ENCODE measurements at regions not wholly inside any gene's neighbourhood (a gene's known extent, or its start where the extent isn't known, plus 50 kb on each side); places are given as distances from the start of the nearest gene placed in this dataset.
"Not testable (repeated sequence)": the region's sequence is repeated elsewhere in the genome, so short reads cannot be mapped to it uniquely, and the experiment has no call there.

DNA sequence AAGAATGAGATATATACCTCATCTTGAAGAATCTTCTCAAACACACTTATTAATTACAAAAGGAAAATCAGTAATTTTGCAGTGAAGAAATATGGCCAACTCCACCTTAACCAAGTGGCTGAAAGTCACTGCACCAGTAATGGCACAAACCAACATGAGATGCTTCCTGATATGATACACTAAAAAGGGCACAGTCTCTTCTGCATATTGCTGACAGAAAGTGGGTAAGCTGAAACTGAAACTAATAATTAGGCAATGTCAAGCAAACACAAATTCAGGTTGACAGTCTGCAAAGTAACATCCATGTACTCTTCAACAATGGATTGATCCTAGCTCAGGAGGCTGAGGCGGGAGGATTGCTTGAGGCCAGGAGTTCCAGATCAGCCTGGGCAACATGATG, 56.1 kb downstream of the ZNF22 start:
- not testable (repeated sequence) for H3K36me3 Mint-ChIP-seq (ENCODE audit: low read depth); H3K27ac Mint-ChIP-seq; H3K27me3 Mint-ChIP-seq (ENCODE audit: insufficient read depth); H3K4me1 Mint-ChIP-seq (ENCODE audit: low read depth); H3K9me3 Mint-ChIP-seq; H3K4me3 Mint-ChIP-seq; DNase-seq

DNA sequence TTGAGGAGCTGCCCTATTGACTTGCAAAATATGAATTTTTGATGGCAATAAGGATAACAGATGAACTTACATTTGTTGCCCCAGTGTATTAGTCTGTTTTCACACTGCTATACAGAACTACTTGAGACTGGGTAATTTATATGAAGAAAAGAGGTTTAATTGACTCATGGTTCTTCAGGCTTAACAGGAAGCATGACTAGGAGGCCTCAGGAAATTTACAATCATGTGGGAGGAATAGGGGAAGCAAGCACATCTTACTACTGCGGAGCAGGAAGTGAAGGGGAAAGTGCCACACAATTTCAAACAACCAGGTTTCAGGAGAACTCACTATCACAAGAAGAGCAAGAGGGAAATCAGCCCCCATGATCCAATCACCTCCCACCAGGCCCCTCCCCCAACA, 57.9 kb downstream of the ZNF22 start:
- Mint-ChIP-seq H3K9me3 (no peaks in the 10 kb centered on the region), H3K27ac (no peak overlapping the region), H3K4me3 (no peak overlapping the region), H3K27me3 (ENCODE audit: insufficient read depth) (peaks cover 11% of the 10 kb centered on the region), H3K36me3 (ENCODE audit: low read depth) (no peaks in the 10 kb centered on the region), H3K4me1 (ENCODE audit: low read depth) (no peaks in the 10 kb centered on the region)
- DNase-seq = no peak
- TF ChIP-seq, protein P1, sequence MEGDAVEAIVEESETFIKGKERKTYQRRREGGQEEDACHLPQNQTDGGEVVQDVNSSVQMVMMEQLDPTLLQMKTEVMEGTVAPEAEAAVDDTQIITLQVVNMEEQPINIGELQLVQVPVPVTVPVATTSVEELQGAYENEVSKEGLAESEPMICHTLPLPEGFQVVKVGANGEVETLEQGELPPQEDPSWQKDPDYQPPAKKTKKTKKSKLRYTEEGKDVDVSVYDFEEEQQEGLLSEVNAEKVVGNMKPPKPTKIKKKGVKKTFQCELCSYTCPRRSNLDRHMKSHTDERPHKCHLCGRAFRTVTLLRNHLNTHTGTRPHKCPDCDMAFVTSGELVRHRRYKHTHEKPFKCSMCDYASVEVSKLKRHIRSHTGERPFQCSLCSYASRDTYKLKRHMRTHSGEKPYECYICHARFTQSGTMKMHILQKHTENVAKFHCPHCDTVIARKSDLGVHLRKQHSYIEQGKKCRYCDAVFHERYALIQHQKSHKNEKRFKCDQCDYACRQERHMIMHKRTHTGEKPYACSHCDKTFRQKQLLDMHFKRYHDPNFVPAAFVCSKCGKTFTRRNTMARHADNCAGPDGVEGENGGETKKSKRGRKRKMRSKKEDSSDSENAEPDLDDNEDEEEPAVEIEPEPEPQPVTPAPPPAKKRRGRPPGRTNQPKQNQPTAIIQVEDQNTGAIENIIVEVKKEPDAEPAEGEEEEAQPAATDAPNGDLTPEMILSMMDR (IDR thresholded peaks at IDR 0.05) = no peak

DNA sequence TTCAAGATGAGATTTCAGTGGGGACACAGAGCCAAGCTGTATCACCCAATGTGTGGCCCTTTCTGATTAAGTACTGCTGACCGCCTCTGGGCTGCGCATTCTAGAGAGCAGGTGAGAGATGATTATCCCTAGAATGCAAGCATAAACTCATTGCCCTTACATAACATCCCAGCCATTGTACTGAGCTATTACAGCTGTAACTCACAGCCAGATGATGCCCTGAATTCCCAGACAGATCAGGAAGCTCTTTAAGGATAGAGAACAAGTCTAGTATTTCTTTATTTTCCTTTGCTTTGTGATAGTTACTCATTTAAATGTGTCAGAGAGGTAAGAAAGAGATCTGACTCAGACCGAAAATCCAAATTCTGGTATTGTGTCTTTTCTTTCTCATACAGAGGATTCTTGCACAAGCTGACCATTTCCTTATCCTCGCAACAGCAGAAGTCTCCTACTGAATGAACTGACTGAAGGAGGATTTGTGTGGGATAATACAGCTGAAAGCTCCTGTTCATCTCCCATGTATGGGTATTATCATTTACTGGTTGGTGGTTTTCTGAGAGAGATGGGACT, 58.4 kb downstream of the ZNF22 start:
- Mint-ChIP-seq H3K36me3 (ENCODE audit: low read depth) (no peaks in the 10 kb centered on the region), H3K27me3 (ENCODE audit: insufficient read depth) (peaks cover 16% of the 10 kb centered on the region), H3K4me1 (ENCODE audit: low read depth) (no peaks in the 10 kb centered on the region), H3K4me3 (no peak overlapping the region), H3K9me3 (no peaks in the 10 kb centered on the region), H3K27ac (no peak overlapping the region)
- TF ChIP-seq, protein P1 (IDR thresholded peaks at IDR 0.05) = no peak
- DNase-seq = no peak

DNA sequence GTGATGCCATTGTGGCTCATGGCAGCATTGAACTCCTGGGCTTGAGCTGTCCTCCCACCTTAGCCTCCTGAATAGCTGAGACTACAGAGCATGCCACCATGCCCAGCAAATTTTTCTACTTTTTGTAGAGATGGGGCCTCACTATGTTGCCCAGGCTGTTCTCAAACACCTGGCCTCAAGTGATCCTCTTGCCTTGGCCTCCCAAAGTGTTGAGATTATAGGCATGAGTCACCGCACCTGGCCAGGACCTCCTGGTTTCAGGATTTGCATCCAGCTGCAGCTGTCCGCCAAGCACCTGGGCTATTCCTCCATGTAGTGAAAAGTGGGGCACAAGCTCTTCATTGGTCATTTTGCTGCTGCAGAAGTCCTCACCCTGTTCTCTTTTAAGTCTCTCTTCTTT, 58.9 kb downstream of the ZNF22 start:
- Mint-ChIP-seq H3K27me3 (ENCODE audit: insufficient read depth) (peaks cover 20% of the 10 kb centered on the region), H3K9me3 (no peaks in the 10 kb centered on the region), H3K36me3 (ENCODE audit: low read depth) (no peaks in the 10 kb centered on the region), H3K27ac (no peak overlapping the region), H3K4me1 (ENCODE audit: low read depth) (no peaks in the 10 kb centered on the region), H3K4me3 (no peak overlapping the region)
- no peak for DNase-seq
- TF ChIP-seq, protein P1 (IDR thresholded peaks at IDR 0.05) = no peak

DNA sequence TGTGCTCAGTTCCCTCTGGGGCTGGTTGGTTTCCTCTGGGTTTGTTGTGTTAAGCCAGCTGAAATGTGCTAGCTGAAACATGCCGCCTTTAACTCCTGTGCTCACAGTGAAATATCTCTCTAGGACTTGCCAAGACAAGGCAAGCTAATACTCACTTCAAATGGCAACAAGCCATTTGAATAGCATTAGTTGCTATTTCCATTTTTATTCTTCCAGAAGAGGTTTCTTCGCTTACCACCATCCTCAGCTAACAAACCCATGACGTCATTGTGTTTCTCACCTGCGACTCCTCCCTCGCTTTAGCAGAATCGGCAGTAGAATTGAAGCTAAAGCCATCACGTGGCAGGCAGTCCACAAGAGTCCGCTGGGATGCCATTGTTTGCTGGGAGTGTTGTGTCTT, 61.3 kb downstream of the ZNF22 start:
- Mint-ChIP-seq H3K27me3 (ENCODE audit: insufficient read depth) (peaks cover 22% of the 10 kb centered on the region), H3K4me3 (no peak overlapping the region), H3K27ac (no peak overlapping the region), H3K4me1 (ENCODE audit: low read depth) (no peaks in the 10 kb centered on the region), H3K9me3 (no peaks in the 10 kb centered on the region), H3K36me3 (ENCODE audit: low read depth) (no peaks in the 10 kb centered on the region)
- TF ChIP-seq, protein P1 (IDR thresholded peaks at IDR 0.05) = no peak
- no peak for DNase-seq

DNA sequence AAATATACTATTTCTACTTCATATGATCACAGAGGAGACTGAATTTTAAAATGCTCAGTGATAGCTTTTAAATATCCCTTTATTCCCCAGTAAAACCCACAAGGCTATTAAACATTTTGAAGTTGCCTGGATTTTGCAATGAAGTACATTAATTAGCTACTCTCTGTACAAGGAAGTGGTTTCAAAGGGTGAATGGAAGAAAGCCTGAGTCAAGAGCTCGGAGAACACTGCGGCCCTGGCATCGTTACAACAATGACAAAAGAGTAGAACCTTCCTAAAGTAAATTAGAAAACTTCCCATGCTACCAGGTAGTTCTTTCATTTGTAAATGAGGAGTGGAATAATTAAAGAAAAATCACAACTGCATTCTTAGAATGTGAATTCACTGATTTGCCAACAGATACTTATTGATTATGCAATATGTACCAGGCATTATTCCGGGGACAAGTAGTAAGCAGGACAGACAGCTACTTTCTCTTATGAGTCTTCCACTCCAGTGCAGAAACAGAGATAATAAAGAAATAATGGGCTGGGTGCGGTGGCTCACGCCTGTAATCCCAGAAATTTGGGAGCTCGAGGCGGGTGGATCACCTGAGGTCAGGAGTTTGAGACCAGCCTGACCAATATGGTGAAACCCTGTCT, 63.0 kb downstream of the ZNF22 start:
- H3K36me3 Mint-ChIP-seq (ENCODE audit: low read depth) = no peaks in the 10 kb centered on the region
- TF ChIP-seq, protein P1 (IDR thresholded peaks at IDR 0.05) = no peak
- DNase-seq = no peak
- H3K27me3 Mint-ChIP-seq (ENCODE audit: insufficient read depth) = peaks cover 22% of the 10 kb centered on the region
- no peak overlapping the region for H3K27ac Mint-ChIP-seq
- no peaks in the 10 kb centered on the region for H3K4me1 Mint-ChIP-seq (ENCODE audit: low read depth)
- no peaks in the 10 kb centered on the region for H3K9me3 Mint-ChIP-seq
- no peak overlapping the region for H3K4me3 Mint-ChIP-seq

Measured in HFFc6 (cell line).